Tibial nerve (tissue), 4 donors: ENCODE measurements at regions not wholly inside any gene's neighbourhood (a gene's known extent, or its start where the extent isn't known, plus 50 kb on each side); places are given as distances from the start of the nearest gene placed in this dataset.

Experiments
- DNase-seq, 2 donors: peaks; one replicate each; pipeline ENCODE4 v3.0.0-alpha.2; 2019; ENCODE audit warnings: low spot score in 2 of 2
- H3K27ac ChIP-seq, 4 donors: fragments of 200-600 bp; sonication (generic) in 3 of 4; one replicate each; pipeline ENCODE4 v1.5.1; 2017 to 2019; ENCODE audit warnings: mild to moderate bottlenecking in 1 of 4
- H3K27me3 ChIP-seq, 2 donors: fragments of 200-600 bp; sonication (generic) in 1 of 2; one replicate each; pipeline versions ENCODE4 v1.5.1 to v1.6.0; 2017 to 2019
- H3K36me3 ChIP-seq, 3 donors: fragments of 200-600 bp; sonication (generic); one replicate each; pipeline ENCODE4 v1.5.1; 2018 to 2019
- H3K4me1 ChIP-seq, 4 donors: fragments of 200-600 bp; sonication (generic) in 3 of 4; one replicate each; pipeline ENCODE4 v1.5.1; 2017 to 2019
- H3K4me3 ChIP-seq, 4 donors: fragments of 200-600 bp; sonication (generic) in 3 of 4; one replicate each; pipeline ENCODE4 v1.5.1; 2017 to 2019; ENCODE audit warnings: mild to moderate bottlenecking in 1 of 4, moderate library complexity in 1 of 4
- H3K9me3 ChIP-seq, 4 donors: fragments of 200-600 bp; sonication (generic) in 3 of 4; one replicate each; pipeline ENCODE4 v1.5.1; 2017 to 2019
- CTCF ChIP-seq, 5 experiments: fragments of 200-600 bp in 3 of 5; fragments of 450-650 bp in 2 of 5; sonication (generic) in 3 of 5; IDR thresholded peaks; one replicate each; pipeline ENCODE4 v1.5.1; 2016 to 2019; ENCODE audit warnings: antibody characterized with exemption in 5 of 5, mild to moderate bottlenecking in 3 of 5, moderate library complexity in 2 of 5
- EP300 ChIP-seq, 2 donors: sonication (generic); formaldehyde crosslinking; IDR thresholded peaks; one replicate each; pipeline ENCODE4 v1.6.1; 2017; ENCODE audit warnings: antibody characterized with exemption in 2 of 2, mild to moderate bottlenecking in 1 of 2
- POLR2A ChIP-seq, 2 donors: fragments of 450-650 bp; IDR thresholded peaks; one replicate each; pipeline ENCODE4 v1.6.1; 2017; ENCODE audit warnings: antibody characterized with exemption in 2 of 2, mild to moderate bottlenecking in 2 of 2, moderate library complexity in 2 of 2
- WGBS, 2 donors: methylation state at CpG; one replicate each; pipeline ENCODE4 v1.1.5; 2018; 5-methylcytosine and 5-hydroxymethylcytosine counted together

GRCh38 chr21:27244776-27245175, 277.9 kb upstream of the ADAMTS5 start:
- peak overlapping the region in 2 of 4 donors; percentile 5 to 57 for H3K27ac ChIP-seq

GRCh38 chr21:27244352-27244751, 277.5 kb upstream of the ADAMTS5 start:
- Histone ChIP-seq H3K27ac (peak overlapping the region in 1 of 4 donors; percentile 32), H3K4me1 (no peaks in the 10 kb centered on the region), H3K9me3 (no peaks in the 10 kb centered on the region), H3K27me3 (no peaks in the 10 kb centered on the region), H3K36me3 (no peaks in the 10 kb centered on the region), H3K4me3 (no peak overlapping the region)
- TF ChIP-seq EP300 (IDR thresholded peaks at IDR 0.05) = peak; percentile 33 to 43
- no peak for TF ChIP-seq CTCF (IDR thresholded peaks at IDR 0.05)
- 50 to 54% methylated on average over 2 of the region's 2 CpGs for WGBS, 2 donors
- no peak for DNase-seq

More at GRCh38 chr21:27244776-27245175, 277.9 kb upstream of the ADAMTS5 start:
- DNase-seq = no peak
- TF ChIP-seq EP300 (IDR thresholded peaks at IDR 0.05) = no peak
- no peak for TF ChIP-seq CTCF (IDR thresholded peaks at IDR 0.05)
- TF ChIP-seq POLR2A (IDR thresholded peaks at IDR 0.05) = no peak
- H3K4me1 ChIP-seq = no peaks in the 10 kb centered on the region
- no peaks in the 10 kb centered on the region for H3K36me3 ChIP-seq
- no peak overlapping the region for H3K4me3 ChIP-seq
- H3K27me3 ChIP-seq = no peaks in the 10 kb centered on the region
- H3K9me3 ChIP-seq = no peaks in the 10 kb centered on the region
- 62 to 63% methylated on average over 3 of the region's 3 CpGs for WGBS, 2 donors

GRCh38 chr21:27240839-27241238, 274.0 kb upstream of the ADAMTS5 start:
- Histone ChIP-seq H3K9me3 (no peaks in the 10 kb centered on the region), H3K4me1 (no peaks in the 10 kb centered on the region), H3K4me3 (no peak overlapping the region), H3K36me3 (no peaks in the 10 kb centered on the region), H3K27me3 (no peaks in the 10 kb centered on the region), H3K27ac (no peak overlapping the region)
- 57 to 58% methylated on average over 2 of the region's 2 CpGs for WGBS, 2 donors
- no peak for TF ChIP-seq EP300 (IDR thresholded peaks at IDR 0.05)
- TF ChIP-seq CTCF (IDR thresholded peaks at IDR 0.05) = no peak
- TF ChIP-seq POLR2A (IDR thresholded peaks at IDR 0.05) = no peak
- no peak for DNase-seq

GRCh38 chr21:27233514-27234115, 266.7 kb upstream of the ADAMTS5 start:
- TF ChIP-seq CTCF (IDR thresholded peaks at IDR 0.05) (no peak), POLR2A (IDR thresholded peaks at IDR 0.05) (no peak), EP300 (IDR thresholded peaks at IDR 0.05) (no peak)
- no peaks in the 10 kb centered on the region for H3K9me3 ChIP-seq

GRCh38 chr21:27225940-27226339, 259.1 kb upstream of the ADAMTS5 start:
- no peaks in the 10 kb centered on the region for H3K36me3 ChIP-seq
- DNase-seq = no peak

More at GRCh38 chr21:27233514-27234115, 266.7 kb upstream of the ADAMTS5 start:
- 62 to 90% methylated on average over 2 of the region's 2 CpGs for WGBS, 2 donors
- H3K4me1 ChIP-seq = no peaks in the 10 kb centered on the region
- H3K4me3 ChIP-seq = no peak overlapping the region
- no peak overlapping the region for H3K27ac ChIP-seq
- no peaks in the 10 kb centered on the region for H3K36me3 ChIP-seq
- H3K27me3 ChIP-seq = no peaks in the 10 kb centered on the region
- DNase-seq = no peak

More at GRCh38 chr21:27225940-27226339, 259.1 kb upstream of the ADAMTS5 start:
- no peak for TF ChIP-seq EP300 (IDR thresholded peaks at IDR 0.05)
- TF ChIP-seq CTCF (IDR thresholded peaks at IDR 0.05) = no peak
- TF ChIP-seq POLR2A (IDR thresholded peaks at IDR 0.05) = no peak
- Histone ChIP-seq H3K27me3 (no peaks in the 10 kb centered on the region), H3K4me3 (no peak overlapping the region), H3K27ac (no peak overlapping the region), H3K9me3 (no peaks in the 10 kb centered on the region), H3K4me1 (no peaks in the 10 kb centered on the region)
- 85 to 94% methylated on average over 2 of the region's 2 CpGs for WGBS, 2 donors
